ENCODE measurements at regions not wholly inside any gene's neighbourhood (a gene's known extent, or its start where the extent isn't known, plus 50 kb on each side); places are given as distances from the start of the nearest gene placed in this dataset.

DNA sequence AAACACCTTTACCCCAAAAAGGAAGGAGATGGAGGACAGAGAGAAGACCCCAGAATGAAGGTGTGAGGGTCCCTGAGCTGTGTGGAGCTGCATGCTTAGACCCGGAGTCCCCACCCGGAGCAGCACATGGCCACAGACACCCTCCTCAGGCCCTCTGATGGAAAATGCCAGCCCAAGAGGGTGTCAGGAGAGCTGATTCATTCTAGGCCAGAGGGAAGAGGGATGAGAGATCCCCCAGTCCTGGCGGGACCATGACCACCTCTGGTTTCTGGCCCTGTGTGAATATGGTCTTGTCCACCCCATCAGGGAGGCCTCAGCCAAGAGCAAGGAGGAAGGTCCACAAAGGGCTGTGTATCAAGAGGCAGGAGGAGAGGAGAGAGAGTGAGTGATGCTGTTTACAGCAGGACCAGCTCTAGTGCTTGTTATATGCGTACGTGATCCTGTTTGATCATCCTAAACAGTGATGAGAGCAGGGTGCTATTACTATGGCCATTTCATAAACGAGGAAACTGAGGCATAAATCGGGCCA is 186.6 kb upstream of the HAAO start:
- intact Hi-C loops (cut with micrococcal nuclease) = loop anchor here (10.0 kb wide), 1 partner anchor 146 kb away; no protein-coding TSS in a partner anchor

DNA sequence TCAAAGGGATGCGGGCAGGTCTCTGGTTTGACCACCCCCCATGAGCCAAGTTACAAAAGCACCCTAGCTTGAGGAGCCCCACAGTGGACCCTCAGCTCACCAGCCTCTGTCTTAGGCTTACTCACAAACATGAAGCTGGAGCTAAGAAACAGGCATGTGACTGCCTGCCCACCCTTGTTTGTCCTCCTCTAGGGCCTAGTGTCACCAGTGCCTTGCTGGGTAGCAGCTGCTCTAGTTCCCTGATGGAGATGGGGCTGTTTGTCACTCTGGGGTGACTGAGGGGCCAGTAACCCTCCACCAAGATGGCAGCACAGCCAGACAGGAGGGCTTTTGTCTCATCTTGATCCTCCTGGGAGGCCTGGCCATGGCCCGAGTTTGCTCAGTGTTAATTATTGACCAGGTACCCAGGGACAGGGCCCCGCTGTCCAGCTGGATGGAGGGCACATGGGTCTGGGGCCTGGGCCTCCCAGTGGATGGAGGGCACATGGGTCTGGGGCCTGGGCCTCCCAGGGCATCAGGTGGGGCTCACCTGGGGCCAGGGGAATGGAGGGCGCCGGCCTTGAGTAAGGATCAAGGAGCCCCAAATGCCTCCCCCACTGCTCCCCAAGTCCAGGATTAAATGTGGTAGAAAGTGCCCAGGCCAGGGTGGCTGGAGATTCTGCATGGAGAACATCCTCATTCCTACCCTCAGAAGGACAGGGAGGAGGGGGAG is 185.9 kb upstream of the HAAO start:
- intact Hi-C loops (cut with micrococcal nuclease) = loop anchor here (10.0 kb wide), 1 partner anchor 146 kb away; no protein-coding TSS in a partner anchor

DNA sequence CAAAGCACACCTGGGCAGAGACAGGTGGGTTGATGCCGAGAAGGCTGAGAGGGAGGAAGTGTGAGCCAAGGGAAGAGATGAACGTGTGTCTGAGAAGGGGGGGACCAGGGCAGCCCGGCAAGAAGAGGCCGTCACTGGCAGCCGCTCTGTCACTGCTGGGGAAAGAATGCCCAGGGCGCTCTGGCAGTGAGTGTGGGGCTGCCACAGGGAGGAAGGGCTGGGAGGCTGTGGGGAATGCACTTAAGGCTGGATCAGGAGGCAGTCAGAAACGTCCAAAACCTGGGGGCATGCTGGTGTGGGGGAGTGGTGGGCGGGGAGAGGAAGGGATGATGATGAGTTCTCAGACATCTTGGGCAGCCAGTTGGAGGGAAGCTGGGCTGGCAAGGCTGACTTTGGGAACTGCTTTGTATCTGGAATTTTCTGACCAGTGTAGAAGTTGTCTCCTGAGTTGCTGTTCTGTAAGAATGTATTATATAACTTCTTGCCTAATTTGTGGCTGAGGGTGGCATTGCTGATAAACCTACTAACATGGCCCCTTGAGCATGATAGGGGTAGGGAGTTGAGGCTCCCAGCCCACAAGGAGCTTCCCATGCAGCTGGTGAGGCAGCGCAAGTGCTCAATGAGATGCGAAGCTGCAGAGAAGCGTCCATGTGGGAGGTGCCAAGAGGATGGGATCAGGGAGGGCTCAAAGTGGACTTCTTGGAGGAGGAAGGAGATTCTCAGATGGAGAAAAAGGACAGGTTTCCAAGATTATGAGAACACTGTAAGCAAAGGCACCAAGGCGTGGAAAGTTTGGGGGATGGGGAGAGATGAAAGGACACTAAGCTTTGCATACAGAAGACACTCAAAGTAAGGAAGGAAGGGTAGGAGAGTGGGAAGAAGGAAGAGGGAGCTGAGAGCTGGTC is 185.1 kb upstream of the HAAO start:
- intact Hi-C loops (cut with micrococcal nuclease) = loop anchor here (10.0 kb wide), 1 partner anchor 147 kb away; no protein-coding TSS in a partner anchor

DNA sequence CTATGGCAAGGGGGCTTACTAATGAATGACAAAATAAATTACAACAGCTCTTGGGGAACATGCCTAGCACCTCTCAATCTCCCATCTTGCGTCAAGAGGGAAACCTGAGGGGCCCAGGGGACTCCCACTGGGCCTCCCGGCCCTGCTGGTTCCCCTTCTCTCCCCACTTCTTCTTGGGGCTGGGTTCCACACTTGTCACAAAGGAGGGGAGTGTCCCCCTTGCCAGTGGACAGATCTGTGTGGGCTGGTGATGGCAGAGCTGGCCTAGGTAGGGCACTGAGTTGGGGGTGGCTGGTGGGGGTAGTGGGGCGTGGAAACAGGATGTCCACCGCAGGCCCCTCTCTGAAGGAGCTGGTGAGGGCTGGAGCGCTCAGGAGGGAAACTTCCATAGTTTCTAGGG is 184.0 kb upstream of the HAAO start:
- intact Hi-C loops (cut with micrococcal nuclease) = loop anchor here (10.0 kb wide), 1 partner anchor 148 kb away; no protein-coding TSS in a partner anchor

DNA sequence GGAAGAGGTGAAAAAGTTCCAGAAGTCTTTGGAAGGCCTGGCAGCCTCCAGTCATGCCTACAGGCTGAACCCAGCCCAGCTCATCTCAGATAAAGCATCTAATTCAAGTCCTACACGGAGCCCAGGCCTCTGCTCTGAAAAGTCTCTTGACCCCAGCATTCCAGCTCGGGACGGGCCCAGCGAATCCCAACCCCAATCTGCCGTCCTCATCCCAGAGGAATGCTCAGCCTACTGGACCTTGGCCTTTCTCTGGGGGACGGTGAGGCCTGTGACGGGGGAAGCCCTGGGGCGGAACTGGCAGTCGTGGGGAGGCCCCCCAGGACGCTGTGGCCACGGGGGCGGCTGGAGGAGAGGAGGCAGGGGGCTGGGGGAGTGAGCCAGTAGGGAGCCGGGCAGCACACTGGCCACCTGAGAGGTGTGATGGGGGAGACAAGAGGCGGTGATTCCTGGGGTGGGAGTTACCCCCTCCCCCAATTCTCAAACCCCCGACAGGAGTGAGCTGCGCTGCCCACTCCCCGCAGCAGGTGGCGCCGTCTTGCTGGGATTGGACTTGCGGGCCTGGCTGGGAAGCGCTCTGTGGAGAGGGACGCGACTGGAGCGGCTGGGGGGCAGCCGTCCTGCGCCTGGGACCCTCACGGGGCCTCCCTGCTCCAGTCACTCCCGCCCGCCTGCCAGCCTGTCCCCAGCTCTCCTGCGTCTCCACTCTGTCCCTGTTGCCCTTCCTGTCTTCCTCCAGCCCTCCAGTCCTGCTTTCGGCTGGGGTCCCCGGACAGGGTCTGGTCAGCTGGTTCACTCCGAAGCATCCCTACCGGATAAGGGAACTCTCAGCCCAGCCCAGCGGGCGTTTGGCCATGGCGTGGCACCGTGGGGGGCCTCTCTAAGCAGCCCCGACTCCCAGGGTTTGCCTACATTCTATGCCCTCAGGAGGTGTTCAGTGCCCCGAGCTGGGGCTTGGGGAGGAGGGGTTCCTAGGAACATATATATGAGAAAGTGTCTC is 182.6 kb upstream of the HAAO start:
- intact Hi-C loops (cut with micrococcal nuclease) = loop anchor here (1.0 to 10.0 kb wide), 2 partner anchors 150 to 254 kb away; no protein-coding TSS in a partner anchor

DNA sequence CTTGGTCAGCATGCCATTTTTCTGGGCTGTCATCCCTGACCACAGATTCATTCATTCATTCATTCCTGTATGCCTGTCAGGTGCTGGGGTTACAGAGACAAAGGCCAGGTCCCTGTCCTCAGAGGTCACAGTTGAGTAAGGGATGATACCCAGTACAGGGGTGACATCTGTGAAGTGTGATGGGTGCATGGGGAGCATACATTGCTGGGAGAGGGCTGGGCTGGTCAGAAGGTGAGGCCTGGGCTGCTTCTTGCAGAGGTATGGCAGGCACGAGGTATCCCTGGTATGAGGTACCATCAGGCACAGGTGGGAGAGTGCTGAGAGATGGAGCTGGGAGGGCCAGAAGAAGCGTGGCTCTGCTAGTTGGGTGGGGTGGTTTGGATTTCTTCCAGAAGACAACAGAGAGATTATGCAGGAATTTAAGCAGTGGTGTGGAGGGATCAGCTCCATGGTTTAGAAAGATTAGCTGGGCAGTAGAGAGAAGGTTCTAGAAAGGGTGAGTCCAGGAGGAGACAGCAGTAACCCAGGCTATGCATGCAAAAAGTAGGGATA is 181.9 kb upstream of the HAAO start:
- intact Hi-C loops (cut with micrococcal nuclease) = loop anchor here (10.0 kb wide), 1 partner anchor 151 kb away; no protein-coding TSS in a partner anchor

DNA sequence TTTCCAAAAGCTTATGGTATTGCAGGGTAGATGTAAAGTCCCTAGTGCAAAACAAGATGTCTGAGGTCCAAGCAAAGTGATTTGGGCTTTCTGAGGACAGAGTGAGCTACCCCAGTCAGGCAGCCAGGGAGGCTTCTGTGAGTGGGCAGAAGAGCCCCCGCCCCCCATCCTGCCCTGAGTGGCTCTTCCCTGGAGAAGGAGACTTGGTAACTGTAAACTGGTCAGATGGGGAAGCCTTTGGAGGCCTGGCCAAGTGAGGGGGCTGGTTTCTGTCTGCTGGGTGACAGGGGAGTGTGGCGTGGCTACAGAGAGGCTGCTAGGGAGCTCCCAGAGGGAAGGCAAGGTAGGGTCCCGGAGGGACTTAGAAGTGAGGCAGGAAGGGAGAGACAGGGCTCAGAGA is 181.3 kb upstream of the HAAO start:
- intact Hi-C loops (cut with micrococcal nuclease) = loop anchor here (10.0 kb wide), 1 partner anchor 151 kb away; no protein-coding TSS in a partner anchor

DNA sequence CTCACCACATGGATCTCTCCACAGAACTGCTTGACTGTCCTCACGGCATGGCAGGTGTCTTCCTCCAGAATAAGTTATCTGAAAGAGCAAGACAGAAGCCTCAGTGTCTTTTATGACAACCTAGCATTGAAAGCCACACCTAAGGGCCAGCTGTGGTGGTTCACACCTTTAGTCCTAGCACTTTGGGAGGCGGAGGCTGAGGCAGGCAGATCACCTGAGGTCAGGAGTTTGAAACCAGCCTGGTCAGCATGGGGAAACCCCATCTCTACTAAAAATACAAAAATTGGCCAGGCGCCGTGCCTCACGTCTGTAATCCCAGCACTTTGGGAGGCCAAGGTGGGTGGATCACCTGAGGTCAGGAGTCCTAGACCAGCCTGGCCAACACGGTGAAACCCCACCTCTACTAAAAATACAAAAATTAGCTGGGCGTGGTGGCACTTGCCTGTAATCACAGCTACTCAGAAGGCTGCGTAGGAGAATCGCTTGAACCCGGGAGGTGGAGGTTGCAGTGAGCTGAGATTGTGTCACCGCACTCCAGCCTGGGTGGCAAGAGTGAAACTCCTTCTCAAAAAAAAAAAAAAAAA is 180.6 kb upstream of the HAAO start:
- intact Hi-C loops (cut with micrococcal nuclease) = loop anchor here (10.0 kb wide), 1 partner anchor 152 kb away; no protein-coding TSS in a partner anchor

DNA sequence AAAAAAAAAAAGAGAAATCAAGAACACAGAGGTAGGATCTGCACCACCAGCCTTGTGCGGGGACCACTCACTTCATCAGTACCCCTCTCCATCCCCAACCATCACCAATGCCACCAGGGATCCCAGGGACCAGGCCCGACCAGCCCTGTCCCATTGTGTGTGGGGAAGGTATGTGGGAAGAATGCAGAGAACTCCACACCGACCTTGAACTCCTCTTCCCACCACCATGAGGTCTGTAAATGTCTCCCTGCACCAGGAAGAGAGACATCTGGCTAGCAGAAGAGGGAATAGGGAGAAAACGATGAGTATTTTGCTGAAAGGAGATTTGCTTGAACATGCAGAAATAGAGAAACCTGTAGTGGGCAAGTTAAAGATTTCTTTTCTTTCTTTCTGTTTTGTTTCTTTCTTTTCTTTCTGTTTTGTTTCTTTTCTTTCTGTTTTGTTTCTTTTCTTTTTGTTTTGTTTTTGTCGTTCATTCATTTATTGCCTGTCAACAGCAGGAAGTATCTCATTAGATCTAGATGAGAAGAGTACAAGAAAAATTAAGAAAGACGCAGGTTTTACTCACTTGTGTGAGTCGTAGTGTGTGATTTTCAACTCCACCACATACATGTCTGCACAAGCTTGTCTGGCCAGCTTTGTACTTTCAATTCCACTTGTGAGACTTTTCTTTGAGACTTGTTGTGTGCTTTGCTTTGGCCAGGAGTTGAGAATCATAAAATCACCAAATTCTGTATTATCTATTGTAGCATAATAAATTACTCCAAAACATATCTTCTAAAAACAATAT is 179.8 kb upstream of the HAAO start:
- intact Hi-C loops (cut with micrococcal nuclease) = loop anchor here (10.0 kb wide), 1 partner anchor 153 kb away; no protein-coding TSS in a partner anchor

DNA sequence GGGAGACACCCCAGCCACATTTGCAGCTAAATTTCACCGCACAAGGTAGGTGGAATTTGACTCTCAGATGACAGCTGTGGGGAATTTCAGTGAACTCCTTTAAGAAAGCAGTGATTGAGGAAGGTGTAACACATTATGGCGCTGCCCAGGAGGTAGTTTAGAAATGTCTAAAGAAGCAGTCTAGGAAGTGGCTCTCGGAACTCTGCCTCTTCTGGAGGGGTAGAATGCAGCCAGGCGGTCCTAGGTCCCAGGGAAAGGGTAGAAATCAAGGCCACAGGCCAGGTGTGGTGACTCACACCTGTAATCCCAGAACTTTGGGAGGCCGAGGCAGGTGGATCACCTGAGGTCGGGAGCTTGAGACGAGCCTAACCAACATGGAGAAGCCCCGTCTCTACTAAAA is 179.0 kb upstream of the HAAO start:
- intact Hi-C loops (cut with micrococcal nuclease) = loop anchor here (10.0 kb wide), 1 partner anchor 153 kb away; no protein-coding TSS in a partner anchor

DNA sequence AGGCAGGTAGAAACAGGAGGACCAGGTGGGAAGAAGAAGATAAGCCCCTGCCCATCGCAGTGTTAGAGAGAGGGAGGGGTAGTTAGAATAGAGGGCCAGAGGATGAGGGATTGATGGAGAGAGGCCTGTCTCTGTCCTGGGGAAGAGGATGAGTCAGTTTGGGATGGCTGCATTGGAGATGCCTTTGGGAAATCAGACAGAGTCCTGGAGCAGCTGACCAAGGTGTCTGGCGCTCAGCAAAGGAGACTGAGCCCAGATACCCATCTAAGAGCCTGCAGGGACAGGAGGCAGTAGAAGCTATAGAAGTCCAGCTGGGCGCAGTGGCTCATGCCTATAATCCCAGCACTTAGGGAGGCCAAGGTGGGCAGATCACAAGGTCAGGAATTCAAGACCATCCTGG is 177.8 kb upstream of the HAAO start:
- intact Hi-C loops (cut with micrococcal nuclease) = loop anchor here (10.0 kb wide), 1 partner anchor 155 kb away; no protein-coding TSS in a partner anchor

DNA sequence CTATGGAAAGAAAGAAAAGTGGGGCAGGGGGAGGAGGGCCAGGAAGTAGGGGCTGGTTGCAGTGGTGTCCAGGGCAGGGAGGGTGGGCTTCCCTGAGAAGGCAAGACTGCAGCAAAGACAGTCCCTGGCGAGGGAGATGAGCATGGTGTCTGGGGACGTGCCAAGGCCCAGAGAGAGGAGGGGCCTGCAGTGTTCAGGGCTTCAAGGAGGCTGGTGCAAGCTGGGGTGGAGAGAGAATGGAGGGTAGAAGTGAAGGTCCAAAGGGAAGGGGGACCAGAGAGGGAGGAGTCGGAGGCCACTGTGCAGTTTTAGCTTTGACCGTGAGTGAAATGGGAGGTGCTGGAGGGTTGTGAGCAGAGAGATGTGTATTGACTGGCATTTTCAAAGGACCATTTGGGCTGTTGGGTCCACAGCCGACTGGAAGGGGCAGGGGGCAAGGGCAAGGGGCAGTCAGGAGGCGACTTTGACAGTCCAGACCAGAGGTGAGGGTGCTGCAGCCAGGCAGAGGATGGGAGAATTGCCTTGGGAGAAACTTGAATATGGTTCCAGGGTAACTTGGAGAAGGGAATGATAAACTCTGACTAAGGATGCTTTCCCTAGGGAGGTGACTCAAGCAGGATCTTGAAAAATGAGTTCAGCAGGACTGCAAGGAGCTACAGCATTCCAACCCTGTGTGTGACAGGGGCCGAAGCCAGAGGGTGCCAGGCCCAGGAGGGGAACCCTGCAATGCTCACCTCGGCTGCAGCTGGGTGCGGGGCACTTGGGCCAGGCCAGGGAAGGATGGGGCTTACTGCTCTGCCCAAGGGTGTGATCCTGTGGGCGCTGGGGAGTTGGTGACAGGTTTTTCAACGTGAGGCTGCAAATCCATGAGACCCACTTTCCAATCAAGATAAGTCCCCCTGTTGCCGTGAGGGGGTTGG is 177.1 kb upstream of the HAAO start:
- intact Hi-C loops (cut with micrococcal nuclease) = loop anchor here (10.0 kb wide), 1 partner anchor 155 kb away; no protein-coding TSS in a partner anchor

DNA sequence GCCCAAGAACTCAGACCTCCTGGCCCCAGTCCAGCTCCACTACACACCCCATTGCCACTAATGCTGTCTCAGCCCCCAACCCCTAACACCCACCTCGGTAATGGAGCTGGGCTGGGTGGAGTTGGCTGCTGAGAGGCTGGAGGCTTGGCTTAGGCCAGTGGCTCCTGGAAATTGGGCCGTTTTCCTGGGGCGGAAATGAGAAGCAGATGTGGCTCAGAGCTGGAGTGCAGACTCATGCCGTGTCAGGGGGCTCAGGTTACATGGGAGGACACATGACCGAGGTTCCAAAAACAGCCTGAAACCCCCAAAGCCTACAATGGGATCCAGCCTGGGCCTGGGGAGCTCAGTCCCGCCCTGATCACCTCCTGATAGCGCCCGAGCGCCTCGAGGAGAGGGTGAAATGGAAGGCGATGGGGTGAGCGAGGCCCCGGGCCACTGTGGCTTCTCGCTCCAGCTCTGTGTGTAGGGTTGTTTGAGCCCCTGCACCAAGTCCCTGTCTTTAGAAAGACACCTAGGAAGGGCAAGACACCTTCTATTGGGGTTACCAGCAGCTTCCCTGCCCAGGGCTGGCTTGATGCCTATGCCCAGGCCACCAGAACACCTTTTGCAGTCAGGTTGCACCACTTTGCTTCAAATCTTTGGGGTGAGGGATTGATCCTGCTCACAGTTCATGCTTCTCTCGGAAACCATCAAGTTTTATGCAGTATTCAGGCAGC is 175.7 kb upstream of the HAAO start:
- intact Hi-C loops (cut with micrococcal nuclease) = no loop called here

DNA sequence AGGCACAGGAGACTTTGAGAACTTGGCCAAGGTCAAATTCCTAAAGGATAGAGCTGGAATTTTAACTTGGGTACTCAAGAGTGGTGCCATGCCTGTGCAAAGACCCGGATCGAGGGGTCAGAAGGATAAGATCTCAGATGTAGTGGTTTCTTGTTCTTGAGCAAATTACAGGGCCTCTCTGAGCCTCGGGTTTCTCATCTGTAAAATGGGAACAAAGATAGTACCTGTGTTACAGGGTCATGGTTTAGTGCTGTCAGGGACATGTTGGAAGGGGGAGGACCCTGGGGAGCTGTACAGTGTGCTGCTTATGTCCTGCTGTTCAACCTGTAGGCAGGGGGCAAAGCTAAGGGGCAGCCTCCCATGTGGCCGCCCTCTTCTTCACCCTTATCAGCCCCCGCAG is 173.5 kb upstream of the HAAO start:
- intact Hi-C loops (cut with micrococcal nuclease) = no loop called here

DNA sequence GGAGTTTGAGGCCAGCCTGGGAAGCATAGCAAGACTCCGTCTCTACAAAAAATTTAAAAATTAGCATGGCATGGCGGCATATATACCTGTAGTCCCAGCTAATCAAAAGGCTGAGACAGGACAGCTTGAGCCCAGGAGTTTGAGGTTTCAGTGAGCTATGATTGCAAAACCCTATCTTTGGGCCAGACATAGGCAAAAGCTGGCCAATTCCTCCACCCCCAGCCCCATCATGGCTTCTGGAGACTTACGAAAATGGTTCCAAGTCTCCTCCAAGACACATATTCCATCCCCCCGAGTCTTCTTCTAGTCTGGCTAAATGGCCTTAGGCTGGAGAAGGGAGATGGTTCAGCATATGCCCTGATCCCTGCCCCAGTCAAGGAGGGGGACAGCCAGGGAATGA is 172.8 kb upstream of the HAAO start:
- intact Hi-C loops (cut with micrococcal nuclease) = no loop called here

DNA sequence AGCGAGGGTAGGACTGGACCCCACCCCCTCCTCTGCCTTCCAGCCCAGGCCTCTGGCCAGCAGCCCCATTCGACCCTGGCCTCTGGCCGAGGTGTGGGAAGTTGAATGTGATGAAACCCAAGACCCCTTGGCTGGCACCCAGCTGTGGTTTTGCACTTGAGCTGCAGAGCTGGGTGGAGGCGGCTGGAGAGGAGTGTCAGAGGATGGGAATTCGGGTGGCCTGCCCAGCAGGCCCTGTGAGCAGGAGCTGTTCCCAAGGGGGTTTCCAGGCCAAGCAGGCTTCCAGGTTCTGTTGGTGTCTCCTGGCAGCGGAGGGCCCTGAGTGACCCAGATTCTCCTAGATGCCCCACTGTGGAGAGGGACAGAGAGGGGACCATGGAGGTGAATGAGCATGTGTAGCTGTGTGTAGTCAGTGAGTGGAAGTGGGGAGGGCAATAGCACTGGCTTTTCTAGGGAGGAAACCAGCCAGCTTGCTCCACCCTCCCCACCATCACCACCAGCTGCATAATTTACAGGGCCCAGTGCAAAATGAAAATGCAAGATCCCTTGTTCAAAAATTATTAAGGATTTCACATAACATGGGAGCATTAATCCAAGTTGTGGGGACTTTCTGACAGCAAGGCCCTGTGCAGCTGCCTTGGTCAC is 172.2 kb upstream of the HAAO start:
- intact Hi-C loops (cut with micrococcal nuclease) = no loop called here

All from T-helper 2 cell treated with Interferon-gamma antibody and Interleukin-4, amounts not matched to agents 100 ng/mL and 5 ng/mL, for 36 hours (primary cell).